NB4 (cell line): ENCODE measurements at regions not wholly inside any gene's neighbourhood (a gene's known extent, or its start where the extent isn't known, plus 50 kb on each side); places are given as distances from the start of the nearest gene placed in this dataset.

Source experiments
- MAX ChIP-seq: IDR thresholded peaks from 2 replicates; pipeline ENCODE4 v1.6.1; 2011; ENCODE audit warnings: low read depth, low read length
- POLR2A ChIP-seq: IDR thresholded peaks from 2 replicates; pipeline ENCODE4 v1.6.1; 2011; ENCODE audit warnings: mild to moderate bottlenecking; ENCODE audit not compliant: insufficient read length; ENCODE audit errors: extremely low read depth
- TF ChIP-seq, protein P1 (sequence below): IDR thresholded peaks from one replicate; pipeline ENCODE4 v1.5.1; 2012; ENCODE audit warnings: low read depth, low read length

- TF ChIP-seq, protein P1, sequence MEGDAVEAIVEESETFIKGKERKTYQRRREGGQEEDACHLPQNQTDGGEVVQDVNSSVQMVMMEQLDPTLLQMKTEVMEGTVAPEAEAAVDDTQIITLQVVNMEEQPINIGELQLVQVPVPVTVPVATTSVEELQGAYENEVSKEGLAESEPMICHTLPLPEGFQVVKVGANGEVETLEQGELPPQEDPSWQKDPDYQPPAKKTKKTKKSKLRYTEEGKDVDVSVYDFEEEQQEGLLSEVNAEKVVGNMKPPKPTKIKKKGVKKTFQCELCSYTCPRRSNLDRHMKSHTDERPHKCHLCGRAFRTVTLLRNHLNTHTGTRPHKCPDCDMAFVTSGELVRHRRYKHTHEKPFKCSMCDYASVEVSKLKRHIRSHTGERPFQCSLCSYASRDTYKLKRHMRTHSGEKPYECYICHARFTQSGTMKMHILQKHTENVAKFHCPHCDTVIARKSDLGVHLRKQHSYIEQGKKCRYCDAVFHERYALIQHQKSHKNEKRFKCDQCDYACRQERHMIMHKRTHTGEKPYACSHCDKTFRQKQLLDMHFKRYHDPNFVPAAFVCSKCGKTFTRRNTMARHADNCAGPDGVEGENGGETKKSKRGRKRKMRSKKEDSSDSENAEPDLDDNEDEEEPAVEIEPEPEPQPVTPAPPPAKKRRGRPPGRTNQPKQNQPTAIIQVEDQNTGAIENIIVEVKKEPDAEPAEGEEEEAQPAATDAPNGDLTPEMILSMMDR = no peak
- no peak for TF ChIP-seq POLR2A
- TF ChIP-seq MAX = no peak
Measured at GRCh38 chr4:64125354-64125753, 283.9 kb downstream of the TECRL start.
